ENCODE measurements at regions not wholly inside any gene's neighbourhood (a gene's known extent, or its start where the extent isn't known, plus 50 kb on each side); places are given as distances from the start of the nearest gene placed in this dataset.
A peak's percentile ranks its signal among the peaks of the same experiment; 100 is the strongest.
"Not testable (repeated sequence)": the region's sequence is repeated elsewhere in the genome, so short reads cannot be mapped to it uniquely, and the experiment has no call there.

- no peak for DNase-seq
Measured at GRCh38 chr4:79850626-79851025, 222.4 kb downstream of the ANTXR2 start.

- DNase-seq = peak; percentile 89
Measured at GRCh38 chr4:79848329-79848728, 224.7 kb downstream of the ANTXR2 start.

DNA sequence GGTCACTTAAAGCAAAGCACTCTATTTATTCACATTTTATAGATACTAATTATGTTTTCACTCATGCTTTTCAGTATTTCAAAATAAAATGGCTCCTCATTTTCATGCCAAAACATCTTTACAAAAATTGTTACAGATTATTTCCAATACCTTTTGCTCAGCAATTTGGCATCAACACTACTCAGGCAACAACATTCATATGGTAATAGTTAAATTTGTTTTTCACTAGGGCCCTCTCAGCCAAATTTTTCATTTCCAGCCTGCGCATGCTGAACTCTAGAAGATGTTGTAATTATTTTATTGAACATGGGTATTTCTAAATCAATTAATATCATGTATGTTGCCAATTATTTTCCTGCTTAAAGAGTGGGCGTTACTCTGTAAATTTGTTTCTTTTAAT is 225.6 kb downstream of the ANTXR2 start:
- DNase-seq = no peak

GRCh38 chr4:79842162-79842561 is 230.9 kb downstream of the ANTXR2 start:
- no peak for DNase-seq

DNA sequence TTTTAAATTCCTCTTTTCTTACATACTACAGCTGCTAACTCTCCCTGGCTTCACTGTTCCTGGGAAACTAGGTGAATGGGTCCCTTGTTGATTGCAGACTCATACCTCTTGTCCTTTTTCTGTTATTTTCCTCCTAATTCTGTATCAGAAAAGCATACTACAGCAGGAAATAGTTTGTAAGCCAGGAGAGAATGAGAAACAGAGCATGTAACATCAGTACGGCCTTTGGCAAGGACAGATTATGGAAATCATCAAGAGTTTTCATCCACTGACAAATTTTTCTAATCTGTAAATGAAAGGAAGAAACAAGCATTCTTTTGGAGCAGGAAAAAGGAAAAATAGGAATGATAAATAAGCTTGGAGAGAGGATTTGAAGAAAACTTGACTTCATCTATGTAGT is 239.2 kb downstream of the ANTXR2 start:
- no peak for DNase-seq

- no peak for DNase-seq
Measured at GRCh38 chr4:79831701-79832514, 241.1 kb downstream of the ANTXR2 start.

DNA sequence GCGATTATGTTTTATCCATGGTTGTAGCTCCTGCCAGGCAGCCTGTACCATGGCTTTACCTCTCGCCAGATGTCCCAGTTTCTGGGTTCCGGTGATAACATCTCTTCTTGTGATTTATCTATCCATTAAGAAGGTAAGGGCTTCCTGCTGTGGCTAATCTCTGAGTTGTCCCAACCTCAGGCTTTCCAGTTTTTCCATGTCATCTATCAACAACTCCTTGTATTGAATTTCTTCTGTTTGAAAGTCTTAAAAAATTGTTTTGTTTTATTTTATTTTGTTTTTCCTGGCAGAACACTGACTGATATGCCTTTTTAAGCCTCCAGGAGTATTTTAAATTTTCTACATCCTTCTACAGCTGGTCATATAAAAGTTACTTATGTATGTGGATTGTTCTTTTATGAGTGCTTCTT is 241.9 kb downstream of the ANTXR2 start:
- no peak for DNase-seq

DNA sequence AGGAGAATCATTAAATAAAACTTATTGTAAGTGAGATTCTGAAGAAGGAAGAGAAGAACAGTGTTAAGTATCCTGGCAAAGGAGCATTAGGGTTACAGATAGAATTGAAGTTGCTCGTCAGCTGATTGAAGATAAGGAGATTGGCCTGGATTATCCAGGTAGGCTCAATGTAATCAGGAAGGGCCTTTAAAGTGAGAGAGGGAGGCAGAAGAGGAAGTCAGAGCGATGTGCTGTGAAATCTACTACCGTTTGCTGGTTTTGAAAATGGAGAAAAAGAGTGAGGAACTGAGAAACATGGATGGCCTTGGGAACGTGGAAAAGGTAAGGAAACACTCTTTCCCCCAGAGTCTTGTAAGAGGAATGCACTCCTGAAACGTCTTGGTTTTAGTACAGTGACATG is 245.7 kb downstream of the ANTXR2 start:
- no peak for DNase-seq

DNA sequence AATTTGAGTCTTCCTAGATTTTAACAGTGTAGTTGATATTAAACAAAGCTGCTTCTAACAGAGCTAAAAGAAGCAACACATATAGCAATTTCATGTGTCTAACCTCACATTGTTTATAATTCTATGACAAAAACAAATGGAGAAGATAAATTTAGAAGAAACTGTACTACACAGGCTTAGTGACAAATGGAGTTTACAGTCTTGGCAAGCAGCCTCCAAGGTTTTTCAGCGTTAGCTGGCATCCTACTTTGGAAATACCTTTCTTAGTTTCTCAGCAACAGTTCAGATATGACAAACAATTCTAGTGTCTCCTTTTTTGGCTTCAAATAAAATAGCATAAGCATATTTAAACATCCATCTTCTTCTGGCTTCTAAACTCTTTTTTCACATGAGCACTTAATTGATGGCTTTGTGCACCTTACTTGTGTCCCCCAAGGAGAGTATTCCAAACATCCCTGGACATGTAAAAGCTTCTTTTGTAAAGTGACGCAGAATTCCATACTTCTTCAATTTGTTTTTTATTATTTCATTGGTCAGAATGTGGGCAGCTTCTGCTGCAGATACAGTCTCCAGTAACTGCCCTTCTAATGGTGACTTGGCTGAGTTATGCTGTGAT is 249.8 kb downstream of the ANTXR2 start:
- no peak for DNase-seq

DNA sequence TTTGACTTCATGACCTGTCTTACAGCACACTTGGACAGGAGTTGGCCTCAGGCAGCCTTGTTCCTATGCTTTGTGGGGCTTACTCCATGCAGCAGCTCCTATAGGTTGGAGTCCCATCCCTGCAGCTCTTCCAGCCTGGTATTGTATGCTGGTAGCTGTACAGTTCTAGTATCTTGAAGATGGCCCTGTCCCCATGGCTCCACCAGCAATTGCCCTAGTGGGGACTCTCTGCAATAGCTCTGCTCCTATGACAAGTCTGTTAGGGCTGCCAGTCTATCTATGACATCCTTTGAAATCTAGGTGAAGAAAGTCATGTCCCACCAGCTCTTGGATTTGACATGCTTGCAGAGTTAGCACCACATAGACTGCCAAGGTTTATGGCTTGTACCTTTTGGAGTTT is 252.6 kb downstream of the ANTXR2 start:
- DNase-seq = peak; percentile 5

- not testable (repeated sequence) for DNase-seq
Measured at GRCh38 chr4:79807933-79808332, 265.1 kb downstream of the ANTXR2 start.

DNA sequence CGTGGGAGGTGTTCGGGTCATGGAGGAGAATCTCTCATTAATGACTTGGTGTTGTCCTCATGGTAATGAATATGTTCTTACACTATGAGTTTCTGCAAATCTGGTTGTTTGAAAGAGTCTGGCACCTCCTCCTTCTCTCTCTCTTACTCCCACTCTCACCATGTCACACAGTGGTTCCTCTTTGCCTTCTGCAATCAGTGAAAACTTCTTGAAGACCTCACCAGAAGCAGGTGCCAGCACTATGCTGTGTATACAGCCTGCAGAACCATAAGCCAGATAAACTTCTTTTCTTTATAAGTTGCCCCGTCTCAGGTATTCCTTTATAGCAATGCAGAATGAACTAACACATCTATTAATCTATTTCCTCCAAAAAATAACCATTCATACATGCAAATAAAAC is 275.0 kb downstream of the ANTXR2 start:
- DNase-seq = no peak

- DNase-seq = no peak
Measured at GRCh38 chr4:79796948-79797347, 276.1 kb downstream of the ANTXR2 start.

GRCh38 chr4:79788884-79789283 is 284.1 kb downstream of the ANTXR2 start:
- DNase-seq = peak; percentile 22

DNA sequence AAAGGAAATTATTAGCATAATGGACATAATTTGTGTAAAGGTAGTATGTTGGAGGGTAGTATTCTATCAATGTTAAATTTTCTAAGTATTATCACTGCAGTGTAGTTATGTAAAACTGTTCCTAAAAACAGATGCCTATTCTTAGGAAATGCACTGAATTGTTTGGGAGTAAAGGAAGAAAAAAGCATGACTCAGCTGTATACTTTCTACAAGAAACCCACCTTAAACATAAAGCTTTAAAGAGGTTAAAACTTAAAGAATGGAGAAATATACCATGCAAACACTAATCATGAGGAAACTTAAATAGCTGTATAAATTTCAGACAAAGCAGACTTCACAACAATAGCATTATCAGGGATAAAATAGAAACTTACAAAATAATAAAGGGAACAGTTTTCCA is 292.9 kb downstream of the ANTXR2 start:
- DNase-seq = no peak

DNA sequence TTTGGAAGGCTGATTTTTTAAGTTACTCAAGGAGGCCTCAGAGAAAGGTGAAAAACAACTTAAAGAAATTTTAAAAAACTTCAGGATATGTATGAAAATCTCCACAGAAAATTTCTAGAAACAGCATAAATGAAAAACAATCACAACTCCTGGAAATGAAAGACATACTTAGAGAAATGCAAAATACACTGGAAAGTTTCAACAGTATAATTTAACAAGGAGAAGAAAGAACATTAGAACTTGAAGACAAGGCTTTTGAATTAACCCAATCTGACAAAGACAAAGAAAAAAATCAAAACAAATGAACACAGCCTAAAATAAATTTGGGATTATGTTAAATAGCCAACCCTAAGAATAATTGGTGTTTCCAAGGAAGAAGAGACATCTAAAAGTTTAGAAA is 300.5 kb downstream of the ANTXR2 start:
- DNase-seq = no peak

GRCh38 chr4:79764120-79764519 is 308.9 kb downstream of the ANTXR2 start:
- DNase-seq = no peak

DNA sequence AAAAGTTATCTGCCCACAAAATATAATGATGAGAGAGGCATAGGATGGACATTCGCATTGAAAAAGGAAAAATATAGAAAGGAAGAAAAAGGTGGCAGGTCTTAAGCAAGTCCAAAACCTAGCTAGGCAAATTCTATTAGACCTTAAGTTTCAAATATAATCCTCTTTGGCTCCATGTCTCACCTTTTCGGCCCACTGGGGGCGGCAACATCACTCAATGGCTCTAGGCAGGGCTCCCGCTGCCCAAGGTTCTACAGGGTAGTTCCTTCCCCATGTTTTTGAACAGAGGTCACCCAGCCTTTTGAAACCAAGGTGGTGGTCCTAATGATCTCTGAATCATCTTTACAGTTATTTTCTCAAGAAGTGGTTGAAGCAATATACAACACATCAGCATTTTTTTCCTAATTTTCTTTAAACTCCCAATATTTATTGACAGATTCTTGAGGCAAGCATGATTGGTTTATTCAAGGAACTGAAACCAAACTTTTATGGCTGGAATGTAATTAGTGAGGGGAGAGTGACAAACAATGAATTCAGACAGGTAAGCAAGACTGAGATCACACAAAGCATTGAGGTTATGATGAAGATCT is 309.4 kb downstream of the ANTXR2 start:
- DNase-seq = no peak

GRCh38 chr4:79759793-79760192 is 313.2 kb downstream of the ANTXR2 start:
- DNase-seq = no peak

DNA sequence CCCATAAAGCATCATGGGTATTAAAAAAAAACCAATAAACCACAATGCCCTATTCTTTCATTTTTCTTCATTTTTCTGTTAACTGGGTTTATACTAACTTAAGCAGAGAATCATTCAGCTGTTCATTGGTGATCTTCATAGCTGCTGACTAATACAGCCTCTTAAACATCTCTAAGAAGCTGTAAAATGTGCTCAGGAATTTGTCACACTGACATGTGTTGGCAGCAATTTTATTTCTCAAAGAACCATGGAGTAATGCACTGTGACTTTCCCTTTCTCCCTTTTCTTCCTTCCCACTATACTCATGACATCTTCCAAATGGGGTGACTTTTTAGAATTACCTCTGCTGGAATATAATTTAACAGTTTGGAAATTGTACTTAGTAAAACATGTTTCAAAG is 315.4 kb downstream of the ANTXR2 start:
- no peak for DNase-seq

- DNase-seq = no peak
Measured at GRCh38 chr4:79756140-79756895, 316.7 kb downstream of the ANTXR2 start.

GRCh38 chr4:79748835-79749234 is 324.2 kb downstream of the ANTXR2 start:
- DNase-seq = no peak

GRCh38 chr4:79747252-79747651 is 325.8 kb downstream of the ANTXR2 start:
- DNase-seq = no peak

DNA sequence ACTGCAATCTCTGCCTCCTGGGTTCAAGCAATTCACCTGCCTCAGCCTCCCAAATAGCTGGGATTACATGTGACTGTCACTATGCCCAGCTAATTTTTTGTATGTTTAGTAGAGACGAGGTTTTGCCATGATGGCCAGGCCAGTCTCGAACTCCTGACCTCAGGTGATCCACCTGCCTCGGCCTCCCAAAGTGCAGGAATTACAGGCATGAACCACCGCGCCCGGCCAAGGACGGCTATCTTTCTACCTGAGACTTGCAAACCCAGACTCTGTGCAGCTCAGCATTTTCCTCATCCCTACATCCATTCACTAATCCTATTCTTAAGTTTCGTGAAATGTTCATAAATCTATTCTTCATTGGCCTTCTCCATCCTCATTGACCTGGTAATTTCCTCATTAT is 330.0 kb downstream of the ANTXR2 start:
- no peak for DNase-seq
